Testis (tissue), 2 donors: ENCODE measurements at regions not wholly inside any gene's neighbourhood (a gene's known extent, or its start where the extent isn't known, plus 50 kb on each side); places are given as distances from the start of the nearest gene placed in this dataset.

Experiments used
- DNase-seq: peaks from one replicate; pipeline ENCODE4 v3.0.0-alpha.2; 2019
- H3K27ac ChIP-seq, 2 donors: fragments of 200-600 bp; sonication (generic); one replicate each; pipeline ENCODE4 v1.5.1; 2019
- H3K27me3 ChIP-seq: fragments of 200-600 bp; sonication (generic); one replicate; pipeline ENCODE4 v1.5.1; 2019
- H3K36me3 ChIP-seq: fragments of 200-600 bp; sonication (generic); one replicate; pipeline ENCODE4 v1.5.1; 2017; ENCODE audit warnings: low read depth; ENCODE audit errors: missing control alignments
- H3K4me1 ChIP-seq: fragments of 200-600 bp; sonication (generic); one replicate; pipeline ENCODE4 v1.5.1; 2019
- H3K4me3 ChIP-seq, 2 donors: fragments of 200-600 bp; sonication (generic); one replicate each; pipeline ENCODE4 v1.5.1; 2017 to 2019
- H3K9me3 ChIP-seq: fragments of 200-600 bp; sonication (generic); one replicate; pipeline ENCODE4 v1.5.1; 2017
- POLR2A ChIP-seq: fragments of 450-650 bp; IDR thresholded peaks from one replicate; pipeline ENCODE4 v1.6.1; 2017; ENCODE audit warnings: antibody characterized with exemption, mild to moderate bottlenecking, moderate library complexity
- WGBS, 2 donors: methylation state at CpG; one replicate each; pipeline ENCODE4 v1.1.5; 2018; 5-methylcytosine and 5-hydroxymethylcytosine counted together
- intact Hi-C: fragments of 100-400 bp; cut with DNase I; formaldehyde crosslinking; loops from one replicate; pipeline ENCODE4 v1.15.1; 2023; ENCODE audit warnings: low total_unique reads
- TF ChIP-seq, protein P1 (sequence below), 3 experiments: fragments of 450-650 bp in 2 of 3; fragments of 200-600 bp in 1 of 3; sonication (generic) in 1 of 3; IDR thresholded peaks; one replicate each; pipeline ENCODE4 v1.5.1; 2016 to 2019; ENCODE audit warnings: antibody characterized with exemption in 3 of 3, mild to moderate bottlenecking in 2 of 3, moderate library complexity in 1 of 3

- Histone ChIP-seq H3K36me3 (no peaks in the 10 kb centered on the region), H3K27me3 (no peaks in the 10 kb centered on the region), H3K4me1 (no peaks in the 10 kb centered on the region), H3K27ac (no peak overlapping the region), H3K4me3 (peak overlapping the region; percentile 13 to 38), H3K9me3 (no peaks in the 10 kb centered on the region)
- no peak for TF ChIP-seq POLR2A
- TF ChIP-seq, protein P1, sequence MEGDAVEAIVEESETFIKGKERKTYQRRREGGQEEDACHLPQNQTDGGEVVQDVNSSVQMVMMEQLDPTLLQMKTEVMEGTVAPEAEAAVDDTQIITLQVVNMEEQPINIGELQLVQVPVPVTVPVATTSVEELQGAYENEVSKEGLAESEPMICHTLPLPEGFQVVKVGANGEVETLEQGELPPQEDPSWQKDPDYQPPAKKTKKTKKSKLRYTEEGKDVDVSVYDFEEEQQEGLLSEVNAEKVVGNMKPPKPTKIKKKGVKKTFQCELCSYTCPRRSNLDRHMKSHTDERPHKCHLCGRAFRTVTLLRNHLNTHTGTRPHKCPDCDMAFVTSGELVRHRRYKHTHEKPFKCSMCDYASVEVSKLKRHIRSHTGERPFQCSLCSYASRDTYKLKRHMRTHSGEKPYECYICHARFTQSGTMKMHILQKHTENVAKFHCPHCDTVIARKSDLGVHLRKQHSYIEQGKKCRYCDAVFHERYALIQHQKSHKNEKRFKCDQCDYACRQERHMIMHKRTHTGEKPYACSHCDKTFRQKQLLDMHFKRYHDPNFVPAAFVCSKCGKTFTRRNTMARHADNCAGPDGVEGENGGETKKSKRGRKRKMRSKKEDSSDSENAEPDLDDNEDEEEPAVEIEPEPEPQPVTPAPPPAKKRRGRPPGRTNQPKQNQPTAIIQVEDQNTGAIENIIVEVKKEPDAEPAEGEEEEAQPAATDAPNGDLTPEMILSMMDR (IDR thresholded peaks at IDR 0.05): no peak
- DNase-seq: peak; percentile 47
- intact Hi-C loops: no loop called here
- 75 to 78% methylated on average over 25 to 32 of the region's 33 CpGs for WGBS, 2 donors
Observed at GRCh38 chr11:38296211-38296776, 1698.3 kb upstream of the RAG2 start.

- H3K36me3 ChIP-seq: no peaks in the 10 kb centered on the region
- no peak overlapping the region for H3K4me3 ChIP-seq
- DNase-seq: no peak
- intact Hi-C loops: no loop called here
- H3K27ac ChIP-seq: no peak overlapping the region
- H3K4me1 ChIP-seq: no peaks in the 10 kb centered on the region
- no peaks in the 10 kb centered on the region for H3K9me3 ChIP-seq
- no peaks in the 10 kb centered on the region for H3K27me3 ChIP-seq
- TF ChIP-seq, protein P1 (IDR thresholded peaks at IDR 0.05): no peak
- no peak for TF ChIP-seq POLR2A
- WGBS, 2 donors: 61 to 68% methylated on average over 4 of the region's 4 CpGs
Observed at GRCh38 chr11:38282718-38283117, 1684.7 kb upstream of the RAG2 start.

DNA sequence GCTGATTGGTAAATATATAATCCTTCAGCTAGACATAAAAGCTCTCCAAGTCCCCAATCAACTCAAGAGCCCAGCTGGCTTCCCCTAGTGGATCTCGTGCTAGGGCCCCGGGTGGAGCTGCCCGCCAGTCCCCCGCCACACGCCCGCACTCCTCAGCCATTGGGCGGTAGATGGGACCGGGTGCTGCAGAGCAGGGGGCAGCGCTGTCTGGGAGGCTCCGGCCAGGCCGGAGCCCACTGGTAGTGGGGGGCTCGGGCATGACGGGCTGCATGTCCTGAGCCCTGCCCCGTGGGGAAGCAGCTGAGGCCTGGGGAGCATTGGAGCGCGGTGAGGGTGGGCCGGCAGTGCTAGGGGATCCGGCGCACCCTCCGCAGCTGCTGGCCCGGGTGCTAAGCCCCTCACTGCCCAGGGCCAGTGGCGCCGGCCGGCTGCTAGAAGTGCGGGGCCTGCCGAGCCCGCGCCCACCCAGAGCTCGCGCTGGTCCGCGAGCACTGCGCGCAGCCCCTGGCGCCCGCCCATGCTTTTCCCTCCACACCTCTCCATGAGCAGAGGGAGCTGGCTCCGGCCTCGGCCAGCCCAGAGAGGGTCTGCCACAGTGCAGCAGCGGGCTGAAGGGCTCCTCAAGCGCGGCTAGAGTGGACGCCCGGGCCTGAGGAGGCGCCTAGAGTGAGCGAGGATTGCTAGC is 1680.6 kb upstream of the RAG2 start:
- no peaks in the 10 kb centered on the region for H3K27me3 ChIP-seq
- intact Hi-C loops: no loop called here
- H3K9me3 ChIP-seq: no peaks in the 10 kb centered on the region
- TF ChIP-seq POLR2A: no peak
- TF ChIP-seq, protein P1 (IDR thresholded peaks at IDR 0.05): no peak
- DNase-seq: no peak
- WGBS, 2 donors: 64 to 80% methylated on average over 10 to 45 of the region's 45 CpGs
- peak overlapping the region; percentile 36 to 56 for H3K4me3 ChIP-seq
- H3K27ac ChIP-seq: no peak overlapping the region
- no peaks in the 10 kb centered on the region for H3K4me1 ChIP-seq
- H3K36me3 ChIP-seq: no peaks in the 10 kb centered on the region

- no peak for DNase-seq
- H3K9me3 ChIP-seq: no peaks in the 10 kb centered on the region
- intact Hi-C loops: no loop called here
- H3K27ac ChIP-seq: no peak overlapping the region
- H3K27me3 ChIP-seq: no peaks in the 10 kb centered on the region
- 77 to 78% methylated on average over 2 of the region's 2 CpGs for WGBS, 2 donors
- TF ChIP-seq, protein P1 (IDR thresholded peaks at IDR 0.05): no peak
- no peak for TF ChIP-seq POLR2A
- no peaks in the 10 kb centered on the region for H3K4me1 ChIP-seq
- no peak overlapping the region for H3K4me3 ChIP-seq
- no peaks in the 10 kb centered on the region for H3K36me3 ChIP-seq
Observed at GRCh38 chr11:38274031-38274430, 1676.0 kb upstream of the RAG2 start.

DNA sequence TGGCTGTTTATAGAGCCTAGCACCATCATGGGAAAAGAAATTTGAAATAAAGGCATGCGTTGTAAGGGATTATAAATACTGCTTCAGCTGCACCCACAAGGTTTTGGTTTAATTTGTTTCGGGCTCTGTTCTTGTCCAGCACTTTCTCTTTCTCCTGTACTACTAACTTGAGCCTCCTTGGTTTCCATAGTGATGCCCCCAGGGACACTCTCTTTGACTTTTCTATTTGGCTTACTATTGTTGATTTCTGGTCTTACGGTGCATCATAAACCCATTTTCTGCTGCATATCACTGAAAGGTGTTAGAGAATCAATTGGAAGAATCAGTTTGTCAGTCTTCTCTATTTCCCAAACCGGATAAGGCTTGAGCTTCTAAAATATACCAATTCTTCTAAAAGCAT is 1674.3 kb upstream of the RAG2 start:
- TF ChIP-seq POLR2A: no peak
- TF ChIP-seq, protein P1 (IDR thresholded peaks at IDR 0.05): no peak
- no peak overlapping the region for H3K4me3 ChIP-seq
- intact Hi-C loops: no loop called here
- no peaks in the 10 kb centered on the region for H3K4me1 ChIP-seq
- no peak for DNase-seq
- no peaks in the 10 kb centered on the region for H3K27me3 ChIP-seq
- H3K9me3 ChIP-seq: no peaks in the 10 kb centered on the region
- no peaks in the 10 kb centered on the region for H3K36me3 ChIP-seq
- 84 to 86% methylated on average over 4 of the region's 4 CpGs for WGBS, 2 donors
- H3K27ac ChIP-seq: no peak overlapping the region
